ENCODE measurements at regions not wholly inside any gene's neighbourhood (a gene's known extent, or its start where the extent isn't known, plus 50 kb on each side); places are given as distances from the start of the nearest gene placed in this dataset.

DNA sequence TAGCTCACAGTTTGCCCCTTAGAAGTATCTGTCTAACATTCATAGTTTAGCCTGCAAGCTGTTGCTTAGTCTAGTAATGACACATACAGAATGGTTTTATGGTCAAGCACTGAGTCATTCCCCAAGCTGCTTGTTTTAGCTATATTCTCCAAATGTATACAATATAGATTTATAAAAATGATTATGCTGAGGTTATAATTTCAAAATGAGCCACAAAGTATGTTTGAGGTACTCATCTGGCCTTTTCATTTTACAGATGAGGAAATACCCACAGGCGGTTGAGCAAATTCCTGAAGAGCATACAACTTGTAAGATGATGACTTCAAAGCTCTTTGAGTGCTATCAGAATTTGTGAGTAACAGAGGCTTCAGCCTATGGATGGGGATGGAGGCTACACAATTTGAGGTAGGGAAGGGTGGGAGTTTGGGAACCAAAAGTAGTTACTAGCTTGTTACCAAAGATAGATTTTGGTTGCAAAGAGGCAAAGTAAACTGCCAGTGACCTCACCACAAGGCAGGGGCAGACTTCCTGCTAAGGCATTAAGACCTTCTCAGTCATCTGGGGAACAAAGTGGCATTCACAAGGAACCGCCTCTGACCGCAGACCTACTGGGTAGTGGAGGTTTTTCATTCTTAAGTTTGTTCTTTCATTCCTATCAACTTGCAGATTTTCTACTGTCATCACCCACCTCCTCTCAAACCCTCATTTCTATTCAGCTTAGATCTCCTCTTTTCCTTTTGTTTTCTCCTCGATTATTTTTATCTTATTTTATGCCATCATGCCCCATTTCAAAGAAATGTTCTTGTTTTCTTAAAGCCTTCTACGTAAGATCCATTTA, 257.2 kb upstream of the NECTIN3 start (continued):
- TF ChIP-seq, protein P1, sequence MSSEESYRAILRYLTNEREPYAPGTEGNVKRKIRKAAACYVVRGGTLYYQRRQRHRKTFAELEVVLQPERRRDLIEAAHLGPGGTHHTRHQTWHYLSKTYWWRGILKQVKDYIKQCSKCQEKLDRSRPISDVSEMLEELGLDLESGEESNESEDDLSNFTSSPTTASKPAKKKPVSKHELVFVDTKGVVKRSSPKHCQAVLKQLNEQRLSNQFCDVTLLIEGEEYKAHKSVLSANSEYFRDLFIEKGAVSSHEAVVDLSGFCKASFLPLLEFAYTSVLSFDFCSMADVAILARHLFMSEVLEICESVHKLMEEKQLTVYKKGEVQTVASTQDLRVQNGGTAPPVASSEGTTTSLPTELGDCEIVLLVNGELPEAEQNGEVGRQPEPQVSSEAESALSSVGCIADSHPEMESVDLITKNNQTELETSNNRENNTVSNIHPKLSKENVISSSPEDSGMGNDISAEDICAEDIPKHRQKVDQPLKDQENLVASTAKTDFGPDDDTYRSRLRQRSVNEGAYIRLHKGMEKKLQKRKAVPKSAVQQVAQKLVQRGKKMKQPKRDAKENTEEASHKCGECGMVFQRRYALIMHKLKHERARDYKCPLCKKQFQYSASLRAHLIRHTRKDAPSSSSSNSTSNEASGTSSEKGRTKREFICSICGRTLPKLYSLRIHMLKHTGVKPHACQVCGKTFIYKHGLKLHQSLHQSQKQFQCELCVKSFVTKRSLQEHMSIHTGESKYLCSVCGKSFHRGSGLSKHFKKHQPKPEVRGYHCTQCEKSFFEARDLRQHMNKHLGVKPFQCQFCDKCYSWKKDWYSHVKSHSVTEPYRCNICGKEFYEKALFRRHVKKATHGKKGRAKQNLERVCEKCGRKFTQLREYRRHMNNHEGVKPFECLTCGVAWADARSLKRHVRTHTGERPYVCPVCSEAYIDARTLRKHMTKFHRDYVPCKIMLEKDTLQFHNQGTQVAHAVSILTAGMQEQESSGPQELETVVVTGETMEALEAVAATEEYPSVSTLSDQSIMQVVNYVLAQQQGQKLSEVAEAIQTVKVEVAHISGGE (CRISPR knock-in tag; IDR thresholded peaks at IDR 0.05), result no peak
- no peak for TF ChIP-seq RBBP5 (conservative IDR thresholded peaks at IDR 0.05)
- no peak for TF ChIP-seq MEF2B (IDR thresholded peaks at IDR 0.05; ENCODE audit: partially characterized antibody, poor library complexity, severe bottlenecking)
- TF ChIP-seq BHLHE40 (IDR thresholded peaks at IDR 0.05; ENCODE audit: borderline replicate concordance in 1 of 2, low read depth in 2 of 2, low read length in 1 of 2), result no peak
- no peak for TF ChIP-seq CBFB (IDR thresholded peaks at IDR 0.05; ENCODE audit: low read depth)
- TF ChIP-seq, protein P2, sequence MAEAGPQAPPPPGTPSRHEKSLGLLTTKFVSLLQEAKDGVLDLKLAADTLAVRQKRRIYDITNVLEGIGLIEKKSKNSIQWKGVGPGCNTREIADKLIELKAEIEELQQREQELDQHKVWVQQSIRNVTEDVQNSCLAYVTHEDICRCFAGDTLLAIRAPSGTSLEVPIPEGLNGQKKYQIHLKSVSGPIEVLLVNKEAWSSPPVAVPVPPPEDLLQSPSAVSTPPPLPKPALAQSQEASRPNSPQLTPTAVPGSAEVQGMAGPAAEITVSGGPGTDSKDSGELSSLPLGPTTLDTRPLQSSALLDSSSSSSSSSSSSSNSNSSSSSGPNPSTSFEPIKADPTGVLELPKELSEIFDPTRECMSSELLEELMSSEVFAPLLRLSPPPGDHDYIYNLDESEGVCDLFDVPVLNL (IDR thresholded peaks at IDR 0.05; ENCODE audit: low read depth, low read length), result no peak
- peak; percentile 87 for TF ChIP-seq RUNX3 (IDR thresholded peaks at IDR 0.05; ENCODE audit: low read length)
- peak; percentile 16; the same call in 1 of the 2 replicates for TF ChIP-seq BCL11A (IDR thresholded peaks at IDR 0.05; ENCODE audit: low read depth, low read length)
- no peak; the same call in 1 of the 2 replicates for TF ChIP-seq FOXM1 (IDR thresholded peaks at IDR 0.05; ENCODE audit: low read depth, low read length)
- TF ChIP-seq, protein P3, sequence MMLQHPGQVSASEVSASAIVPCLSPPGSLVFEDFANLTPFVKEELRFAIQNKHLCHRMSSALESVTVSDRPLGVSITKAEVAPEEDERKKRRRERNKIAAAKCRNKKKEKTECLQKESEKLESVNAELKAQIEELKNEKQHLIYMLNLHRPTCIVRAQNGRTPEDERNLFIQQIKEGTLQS (IDR thresholded peaks at IDR 0.05; ENCODE audit: borderline replicate concordance, extremely low read depth, low read depth, low read length), result no peak
- TF ChIP-seq DPF2 (IDR thresholded peaks at IDR 0.05), result no peak
- no peak for TF ChIP-seq JUND (IDR thresholded peaks at IDR 0.05; ENCODE audit: low read depth, low read length)
- TF ChIP-seq TBL1XR1 (IDR thresholded peaks at IDR 0.05; ENCODE audit: low read depth, low read length), result no peak
- no peak for TF ChIP-seq YY1 (IDR thresholded peaks at IDR 0.05; ENCODE audit: low read depth, low read length)
- no peak for TF ChIP-seq YBX1 (IDR thresholded peaks at IDR 0.05)
- TF ChIP-seq KLF5 (IDR thresholded peaks at IDR 0.05; ENCODE audit: partially characterized antibody), result no peak
- TF ChIP-seq ZNF217 (IDR thresholded peaks at IDR 0.05), result no peak
- TF ChIP-seq, protein P4, sequence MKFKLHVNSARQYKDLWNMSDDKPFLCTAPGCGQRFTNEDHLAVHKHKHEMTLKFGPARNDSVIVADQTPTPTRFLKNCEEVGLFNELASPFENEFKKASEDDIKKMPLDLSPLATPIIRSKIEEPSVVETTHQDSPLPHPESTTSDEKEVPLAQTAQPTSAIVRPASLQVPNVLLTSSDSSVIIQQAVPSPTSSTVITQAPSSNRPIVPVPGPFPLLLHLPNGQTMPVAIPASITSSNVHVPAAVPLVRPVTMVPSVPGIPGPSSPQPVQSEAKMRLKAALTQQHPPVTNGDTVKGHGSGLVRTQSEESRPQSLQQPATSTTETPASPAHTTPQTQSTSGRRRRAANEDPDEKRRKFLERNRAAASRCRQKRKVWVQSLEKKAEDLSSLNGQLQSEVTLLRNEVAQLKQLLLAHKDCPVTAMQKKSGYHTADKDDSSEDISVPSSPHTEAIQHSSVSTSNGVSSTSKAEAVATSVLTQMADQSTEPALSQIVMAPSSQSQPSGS (IDR thresholded peaks at IDR 0.05; ENCODE audit: low read length), result peak; percentile 37; the same call in 1 of the 2 replicates
- TF ChIP-seq, protein P5, sequence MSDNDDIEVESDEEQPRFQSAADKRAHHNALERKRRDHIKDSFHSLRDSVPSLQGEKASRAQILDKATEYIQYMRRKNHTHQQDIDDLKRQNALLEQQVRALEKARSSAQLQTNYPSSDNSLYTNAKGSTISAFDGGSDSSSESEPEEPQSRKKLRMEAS (IDR thresholded peaks at IDR 0.05; ENCODE audit: low read depth, low read length), result no peak
- no peak for TF ChIP-seq ZNF274 (IDR thresholded peaks at IDR 0.05; ENCODE audit: insufficient read depth, insufficient read length)
- TF ChIP-seq ESRRA (IDR thresholded peaks at IDR 0.05; ENCODE audit: low read length), result no peak
- peak; percentile 44; the same call in 1 of the 2 replicates for TF ChIP-seq GABPA (IDR thresholded peaks at IDR 0.05; ENCODE audit: low read depth)
- TF ChIP-seq CEBPB (IDR thresholded peaks at IDR 0.05; ENCODE audit: borderline replicate concordance in 1 of 2, low read depth in 2 of 2, low read length in 2 of 2), result no peak

Data from GM12878 (cell line).